ENCODE measurements at regions not wholly inside any gene's neighbourhood (a gene's known extent, or its start where the extent isn't known, plus 50 kb on each side); places are given as distances from the start of the nearest gene placed in this dataset.

- Histone ChIP-seq H4K5ac (ENCODE audit: insufficient read length, low read depth, low read length) (no peak overlapping the region), H3K4me1 (replicated peaks in 1 of 4; ENCODE audit: control insufficient read depth in 3 of 4, insufficient read depth in 4 of 4, low read length in 3 of 4) (no peaks in the 10 kb centered on the region), H3K18ac (ENCODE audit: extremely low read depth, low read length) (no peak overlapping the region), H4K20me1 (replicated peaks in 1 of 2; ENCODE audit: control insufficient read depth in 1 of 2, insufficient read depth in 2 of 2, low read length in 2 of 2) (no peaks in the 10 kb centered on the region), H3K4me2 (ENCODE audit: insufficient read depth in 1 of 2, low read depth in 2 of 2, low read length in 2 of 2) (no peak overlapping the region), H3K36me3 (ENCODE audit: control insufficient read depth in 2 of 4, insufficient read depth in 4 of 4, low read length in 3 of 4) (no peaks in the 10 kb centered on the region), H3K27me3 (replicated peaks in 1 of 4; ENCODE audit: control insufficient read depth in 3 of 4, extremely low read depth in 1 of 4, insufficient read depth in 3 of 4, low read length in 3 of 4) (no peaks in the 10 kb centered on the region), H3K4me3 (ENCODE audit: extremely low read depth in 1 of 4, insufficient read depth in 2 of 4, low read depth in 3 of 4, low read length in 4 of 4) (no peak overlapping the region), H2BK12ac (ENCODE audit: low read depth, low read length) (no peak overlapping the region), H3K14ac (ENCODE audit: insufficient read length) (no peak overlapping the region), H3K9me3 (ENCODE audit: insufficient read depth in 2 of 2, low read depth in 1 of 2, low read length in 1 of 2) (no peaks in the 10 kb centered on the region), H2BK5ac (ENCODE audit: low read depth, low read length) (no peak overlapping the region), H3K79me2 (ENCODE audit: control insufficient read depth in 1 of 2, insufficient read depth in 2 of 2, low read length in 2 of 2) (no peaks in the 10 kb centered on the region), H2BK15ac (ENCODE audit: low read length) (no peak overlapping the region), H3K4ac (replicated peaks; ENCODE audit: insufficient read length, low read depth, low read length) (no peak overlapping the region), H3K56ac (replicated peaks; ENCODE audit: insufficient read length, low read depth, low read length) (no peak overlapping the region), H3K9ac (replicated peaks in 1 of 4; ENCODE audit: extremely low read depth in 1 of 4, low read depth in 3 of 4, low read length in 3 of 4) (no peak overlapping the region), H4K91ac (replicated peaks; ENCODE audit: insufficient read length, low read length) (no peak overlapping the region), H3K23ac (ENCODE audit: insufficient read length) (no peak overlapping the region), H2AFZ (ENCODE audit: low read length) (no peak overlapping the region), H3K23me2 (ENCODE audit: low read depth, low read length) (no peaks in the 10 kb centered on the region), H3K27ac (ENCODE audit: low read depth, low read length) (no peak overlapping the region), H2BK20ac (ENCODE audit: low read length) (no peak overlapping the region), H3K79me1 (ENCODE audit: low read depth, low read length) (no peaks in the 10 kb centered on the region), H2AK5ac (ENCODE audit: low read depth, low read length) (no peak overlapping the region), H4K8ac (ENCODE audit: extremely low read depth, insufficient read depth, low read length) (no peak overlapping the region), H2BK120ac (replicated peaks; ENCODE audit: low read depth, low read length) (no peak overlapping the region)
- ChIA-PET CTCF (ENCODE audit: partially characterized antibody) (interaction anchor here (1.2 kb wide), 1 partner anchor 11 kb away, joined by 4 read pairs; no protein-coding TSS in a partner anchor), POLR2A (ENCODE audit: partially characterized antibody) (no interaction called here)
- 82% methylated on average over 1 of the region's 1 CpG; no CpG with 5 or more reads in 1 of the 2 experiments for WGBS, 2 experiments (ENCODE audit: extremely low coverage in 1 of 2, insufficient coverage in 1 of 2, insufficient read length in 1 of 2, insufficient replicate concordance in 2 of 2, low coverage in 1 of 2, low lambda C conversion rate in 2 of 2, missing lambda C conversion rate in 1 of 2)
- no peak for FAIRE-seq
- DNase-seq (ENCODE audit: low read depth in 1 of 2, low spot score in 2 of 2) = no peak
- TF ChIP-seq SIX5 (IDR thresholded peaks at IDR 0.05; ENCODE audit: low read depth, low read length) (no peak), NRF1 (IDR thresholded peaks at IDR 0.05; ENCODE audit: low read depth, low read length) (no peak), POLR2AphosphoS5 (IDR thresholded peaks at IDR 0.05; ENCODE audit: low read depth, low read length) (no peak), ATF3 (IDR thresholded peaks at IDR 0.05; ENCODE audit: insufficient read depth, low read depth, low read length) (no peak), SP1 (IDR thresholded peaks at IDR 0.05; ENCODE audit: low read depth, low read length) (no peak), KDM4A (IDR thresholded peaks at IDR 0.05; ENCODE audit: low read depth, low read length, severe bottlenecking) (no peak), JUN (IDR thresholded peaks at IDR 0.05; ENCODE audit: low read depth, low read length) (no peak), KDM1A (IDR thresholded peaks at IDR 0.05; ENCODE audit: borderline replicate concordance, low read length) (no peak), CBX8 (IDR thresholded peaks at IDR 0.05; ENCODE audit: borderline replicate concordance, low read depth, low read length) (no peak), CBX5 (IDR thresholded peaks at IDR 0.05; ENCODE audit: low read depth, low read length) (no peak), SAP30 (IDR thresholded peaks at IDR 0.05; ENCODE audit: insufficient read depth, insufficient replicate concordance, low read length) (no peak), EGR1 (IDR thresholded peaks at IDR 0.05; ENCODE audit: borderline replicate concordance, low read depth, low read length) (no peak), GTF2F1 (IDR thresholded peaks at IDR 0.05; ENCODE audit: borderline replicate concordance, low read depth, low read length) (no peak), CEBPB (IDR thresholded peaks at IDR 0.05; ENCODE audit: low read depth, low read length) (no peak), E2F6 (IDR thresholded peaks at IDR 0.05) (no peak)
Observed at GRCh38 chr1:55472115-55472514, 257.0 kb upstream of the USP24 start.
